ENCODE measurements at regions not wholly inside any gene's neighbourhood (a gene's known extent, or its start where the extent isn't known, plus 50 kb on each side); places are given as distances from the start of the nearest gene placed in this dataset.

- H3K4ac ChIP-seq (ENCODE audit: low read length): no peak overlapping the region
- H2AFZ ChIP-seq (ENCODE audit: low read length): no peak overlapping the region
- H2BK5ac ChIP-seq (ENCODE audit: low read length): no peak overlapping the region
- H2BK120ac ChIP-seq (ENCODE audit: low read depth, low read length): no peak overlapping the region
- H3K18ac ChIP-seq (ENCODE audit: low read length): no peak overlapping the region
- no peaks in the 10 kb centered on the region for H3K4me1 ChIP-seq (ENCODE audit: control insufficient read depth in 2 of 2, insufficient read depth in 1 of 2, low read depth in 1 of 2, low read length in 2 of 2)
- H2AK5ac ChIP-seq (ENCODE audit: low read depth, low read length): no peak overlapping the region
- H4K8ac ChIP-seq (ENCODE audit: low read depth, low read length): no peak overlapping the region
- H3K27ac ChIP-seq (replicated peaks; ENCODE audit: low read length): no peak overlapping the region
- no peaks in the 10 kb centered on the region for H3K9me3 ChIP-seq (replicated peaks in 1 of 2; ENCODE audit: control insufficient read depth in 2 of 2, insufficient read depth in 1 of 2, low read depth in 1 of 2, low read length in 2 of 2)
- H3K79me1 ChIP-seq (ENCODE audit: low read depth, low read length): no peaks in the 10 kb centered on the region
- no CpG with 5 or more reads among the region's 1 CpG for WGBS, 2 donors (ENCODE audit: extremely low coverage in 2 of 2, insufficient read length in 2 of 2, insufficient replicate concordance in 1 of 2)
- no peak overlapping the region for H4K91ac ChIP-seq (ENCODE audit: low read depth, low read length, poor library complexity)
- no peaks in the 10 kb centered on the region for H3K27me3 ChIP-seq (ENCODE audit: control insufficient read depth in 3 of 3, insufficient read depth in 3 of 3, low read depth in 1 of 3, low read length in 3 of 3)
- no peak overlapping the region for H3K4me2 ChIP-seq (ENCODE audit: insufficient read depth, low read length, poor library complexity, severe bottlenecking)
- no peak overlapping the region for H3K14ac ChIP-seq (ENCODE audit: low read length)
- no peak overlapping the region for H3K23ac ChIP-seq (ENCODE audit: low read depth, low read length, poor library complexity)
- H3K4me3 ChIP-seq (ENCODE audit: low read length in 2 of 2): no peak overlapping the region
- no peak overlapping the region for H2BK15ac ChIP-seq (ENCODE audit: low read length)
- no peaks in the 10 kb centered on the region for H3K36me3 ChIP-seq (replicated peaks in 1 of 2; ENCODE audit: control insufficient read depth in 2 of 2, insufficient read depth in 2 of 2, low read length in 2 of 2)
- DNase-seq (ENCODE audit: low spot score): no peak
- no peak overlapping the region for H2BK12ac ChIP-seq (ENCODE audit: low read length)
- H3K9ac ChIP-seq (ENCODE audit: low read depth, low read length, poor library complexity): no peak overlapping the region
Observed at GRCh38 chr18:39223283-39223682, 1657.7 kb upstream of the CELF4 start.

GRCh38 chr18:39215920-39216319 lies 1650.3 kb upstream of the CELF4 start:
- Histone ChIP-seq H3K4ac (ENCODE audit: low read length) (no peak overlapping the region), H3K23ac (ENCODE audit: low read depth, low read length, poor library complexity) (no peak overlapping the region), H4K8ac (ENCODE audit: low read depth, low read length) (no peak overlapping the region), H3K27ac (replicated peaks; ENCODE audit: low read length) (no peak overlapping the region), H3K4me1 (ENCODE audit: control insufficient read depth in 2 of 2, insufficient read depth in 1 of 2, low read depth in 1 of 2, low read length in 2 of 2) (peaks cover 0 to 2% of the 10 kb centered on the region in 2 donors), H3K14ac (ENCODE audit: low read length) (no peak overlapping the region), H3K4me2 (ENCODE audit: insufficient read depth, low read length, poor library complexity, severe bottlenecking) (no peak overlapping the region), H2BK5ac (ENCODE audit: low read length) (no peak overlapping the region), H3K27me3 (ENCODE audit: control insufficient read depth in 3 of 3, insufficient read depth in 3 of 3, low read depth in 1 of 3, low read length in 3 of 3) (no peaks in the 10 kb centered on the region), H3K79me1 (ENCODE audit: low read depth, low read length) (no peaks in the 10 kb centered on the region), H4K91ac (ENCODE audit: low read depth, low read length, poor library complexity) (no peak overlapping the region), H2BK15ac (ENCODE audit: low read length) (no peak overlapping the region), H2BK120ac (ENCODE audit: low read depth, low read length) (no peak overlapping the region), H3K18ac (ENCODE audit: low read length) (no peak overlapping the region), H2AFZ (ENCODE audit: low read length) (no peak overlapping the region), H3K36me3 (replicated peaks in 1 of 2; ENCODE audit: control insufficient read depth in 2 of 2, insufficient read depth in 2 of 2, low read length in 2 of 2) (no peaks in the 10 kb centered on the region), H3K9ac (ENCODE audit: low read depth, low read length, poor library complexity) (no peak overlapping the region), H3K9me3 (replicated peaks in 1 of 2; ENCODE audit: control insufficient read depth in 2 of 2, insufficient read depth in 1 of 2, low read depth in 1 of 2, low read length in 2 of 2) (no peaks in the 10 kb centered on the region), H2BK12ac (ENCODE audit: low read length) (no peak overlapping the region), H2AK5ac (ENCODE audit: low read depth, low read length) (no peak overlapping the region), H3K4me3 (ENCODE audit: low read length in 2 of 2) (no peak overlapping the region)
- no peak for DNase-seq (ENCODE audit: low spot score)
- WGBS, 2 donors (ENCODE audit: extremely low coverage in 2 of 2, insufficient read length in 2 of 2, insufficient replicate concordance in 1 of 2): no CpG with 5 or more reads among the region's 2 CpGs

- H2BK120ac ChIP-seq (ENCODE audit: low read depth, low read length): no peak overlapping the region
- no peak overlapping the region for H3K4me2 ChIP-seq (ENCODE audit: insufficient read depth, low read length, poor library complexity, severe bottlenecking)
- no peak overlapping the region for H3K27ac ChIP-seq (replicated peaks; ENCODE audit: low read length)
- H4K8ac ChIP-seq (ENCODE audit: low read depth, low read length): no peak overlapping the region
- H2BK15ac ChIP-seq (ENCODE audit: low read length): no peak overlapping the region
- no peak overlapping the region for H3K9ac ChIP-seq (ENCODE audit: low read depth, low read length, poor library complexity)
- H3K4ac ChIP-seq (ENCODE audit: low read length): no peak overlapping the region
- H3K9me3 ChIP-seq (replicated peaks in 1 of 2; ENCODE audit: control insufficient read depth in 2 of 2, insufficient read depth in 1 of 2, low read depth in 1 of 2, low read length in 2 of 2): no peaks in the 10 kb centered on the region
- no peak overlapping the region for H3K4me3 ChIP-seq (ENCODE audit: low read length in 2 of 2)
- H2BK5ac ChIP-seq (ENCODE audit: low read length): no peak overlapping the region
- H3K23ac ChIP-seq (ENCODE audit: low read depth, low read length, poor library complexity): no peak overlapping the region
- no CpG with 5 or more reads among the region's 1 CpG for WGBS, 2 donors (ENCODE audit: extremely low coverage in 2 of 2, insufficient read length in 2 of 2, insufficient replicate concordance in 1 of 2)
- no peak overlapping the region for H3K18ac ChIP-seq (ENCODE audit: low read length)
- H3K27me3 ChIP-seq (ENCODE audit: control insufficient read depth in 3 of 3, insufficient read depth in 3 of 3, low read depth in 1 of 3, low read length in 3 of 3): no peaks in the 10 kb centered on the region
- no peak overlapping the region for H4K91ac ChIP-seq (ENCODE audit: low read depth, low read length, poor library complexity)
- no peak overlapping the region for H2BK12ac ChIP-seq (ENCODE audit: low read length)
- no peak for DNase-seq (ENCODE audit: low spot score)
- no peaks in the 10 kb centered on the region for H3K36me3 ChIP-seq (replicated peaks in 1 of 2; ENCODE audit: control insufficient read depth in 2 of 2, insufficient read depth in 2 of 2, low read length in 2 of 2)
- H2AFZ ChIP-seq (ENCODE audit: low read length): no peak overlapping the region
- H2AK5ac ChIP-seq (ENCODE audit: low read depth, low read length): no peak overlapping the region
- no peaks in the 10 kb centered on the region for H3K79me1 ChIP-seq (ENCODE audit: low read depth, low read length)
- H3K14ac ChIP-seq (ENCODE audit: low read length): no peak overlapping the region
- H3K4me1 ChIP-seq (ENCODE audit: control insufficient read depth in 2 of 2, insufficient read depth in 1 of 2, low read depth in 1 of 2, low read length in 2 of 2): no peaks in the 10 kb centered on the region
Observed at GRCh38 chr18:39211461-39211860, 1645.9 kb upstream of the CELF4 start.

- WGBS, 2 donors (ENCODE audit: extremely low coverage in 2 of 2, insufficient read length in 2 of 2, insufficient replicate concordance in 1 of 2): no CpG with 5 or more reads among the region's 2 CpGs
Observed at GRCh38 chr18:39209173-39209572, 1643.6 kb upstream of the CELF4 start.

More at GRCh38 chr18:39209173-39209572, 1643.6 kb upstream of the CELF4 start:
- H3K4me2 ChIP-seq (ENCODE audit: insufficient read depth, low read length, poor library complexity, severe bottlenecking): no peak overlapping the region
- H3K18ac ChIP-seq (ENCODE audit: low read length): no peak overlapping the region
- no peak overlapping the region for H3K14ac ChIP-seq (ENCODE audit: low read length)
- H4K8ac ChIP-seq (ENCODE audit: low read depth, low read length): no peak overlapping the region
- no peak for DNase-seq (ENCODE audit: low spot score)
- H2BK120ac ChIP-seq (ENCODE audit: low read depth, low read length): no peak overlapping the region
- H3K27me3 ChIP-seq (ENCODE audit: control insufficient read depth in 3 of 3, insufficient read depth in 3 of 3, low read depth in 1 of 3, low read length in 3 of 3): no peaks in the 10 kb centered on the region
- no peak overlapping the region for H4K91ac ChIP-seq (ENCODE audit: low read depth, low read length, poor library complexity)
- H3K79me1 ChIP-seq (ENCODE audit: low read depth, low read length): no peaks in the 10 kb centered on the region
- H2AFZ ChIP-seq (ENCODE audit: low read length): no peak overlapping the region
- no peak overlapping the region for H2AK5ac ChIP-seq (ENCODE audit: low read depth, low read length)
- no peak overlapping the region for H3K4ac ChIP-seq (ENCODE audit: low read length)
- no peak overlapping the region for H3K9ac ChIP-seq (ENCODE audit: low read depth, low read length, poor library complexity)
- H2BK5ac ChIP-seq (ENCODE audit: low read length): no peak overlapping the region
- H3K4me1 ChIP-seq (ENCODE audit: control insufficient read depth in 2 of 2, insufficient read depth in 1 of 2, low read depth in 1 of 2, low read length in 2 of 2): no peaks in the 10 kb centered on the region
- no peak overlapping the region for H3K23ac ChIP-seq (ENCODE audit: low read depth, low read length, poor library complexity)
- H3K36me3 ChIP-seq (replicated peaks in 1 of 2; ENCODE audit: control insufficient read depth in 2 of 2, insufficient read depth in 2 of 2, low read length in 2 of 2): no peaks in the 10 kb centered on the region
- H3K9me3 ChIP-seq (replicated peaks in 1 of 2; ENCODE audit: control insufficient read depth in 2 of 2, insufficient read depth in 1 of 2, low read depth in 1 of 2, low read length in 2 of 2): no peaks in the 10 kb centered on the region
- H2BK15ac ChIP-seq (ENCODE audit: low read length): no peak overlapping the region
- H3K4me3 ChIP-seq (ENCODE audit: low read length in 2 of 2): no peak overlapping the region
- no peak overlapping the region for H3K27ac ChIP-seq (replicated peaks; ENCODE audit: low read length)
- no peak overlapping the region for H2BK12ac ChIP-seq (ENCODE audit: low read length)

Measured in neuronal stem cell (in vitro differentiated cells).